Breast epithelium (tissue), 4 donors: ENCODE measurements at regions not wholly inside any gene's neighbourhood (a gene's known extent, or its start where the extent isn't known, plus 50 kb on each side); places are given as distances from the start of the nearest gene placed in this dataset.
"Not testable (repeated sequence)": the region's sequence is repeated elsewhere in the genome, so short reads cannot be mapped to it uniquely, and the experiment has no call there.

Source experiments
- DNase-seq, 2 donors: peaks; one replicate each; pipeline ENCODE4 v3.0.0-alpha.2; 2019; ENCODE audit warnings: low spot score in 2 of 2
- H3K27ac ChIP-seq, 2 donors: fragments of 200-600 bp; sonication (generic) in 1 of 2; one replicate each; pipeline ENCODE4 v1.5.1; 2016 to 2019; ENCODE audit warnings: mild to moderate bottlenecking in 1 of 2
- H3K27me3 ChIP-seq, 2 donors: fragments of 200-600 bp; sonication (generic) in 1 of 2; one replicate each; pipeline versions ENCODE4 v1.5.1 to v1.6.0; 2017 to 2019; ENCODE audit warnings: control low read depth in 1 of 2, mild to moderate bottlenecking in 1 of 2
- H3K36me3 ChIP-seq: fragments of 200-600 bp; one replicate; pipeline ENCODE4 v1.5.1; 2019
- H3K4me1 ChIP-seq, 2 donors: fragments of 200-600 bp; sonication (generic); one replicate each; pipeline ENCODE4 v1.5.1; 2016 to 2019; ENCODE audit warnings: control low read depth in 1 of 2
- H3K4me3 ChIP-seq, 3 donors: fragments of 200-600 bp; sonication (generic); 1 replicate in 2 of 3; 2 replicates in 1 of 3; pipeline ENCODE4 v1.5.1; 2016 to 2019; ENCODE audit warnings: mild to moderate bottlenecking in 3 of 3, moderate library complexity in 2 of 3
- H3K9me3 ChIP-seq, 2 donors: fragments of 200-600 bp; sonication (generic) in 1 of 2; one replicate each; pipeline ENCODE4 v1.5.1; 2016 to 2019; ENCODE audit warnings: control low read depth in 1 of 2
- POLR2A ChIP-seq: fragments of 450-650 bp; IDR thresholded peaks from one replicate; pipeline ENCODE4 v1.6.1; 2016; ENCODE audit warnings: antibody characterized with exemption, mild to moderate bottlenecking, moderate library complexity
- POLR2AphosphoS5 ChIP-seq, 3 donors: sonication (generic); formaldehyde crosslinking; IDR thresholded peaks; one replicate each; pipeline ENCODE4 v1.6.1; 2017; ENCODE audit warnings: antibody characterized with exemption in 3 of 3
- intact Hi-C: fragments of 100-400 bp; cut with DNase I; formaldehyde crosslinking; loops from one replicate; pipeline ENCODE4 v1.15.1; 2023; ENCODE audit warnings: low total_unique reads
- TF ChIP-seq, protein P1 (sequence below), 3 donors: fragments of 450-650 bp; IDR thresholded peaks; one replicate each; pipeline ENCODE4 v1.5.1; 2016 to 2017; ENCODE audit warnings: antibody characterized with exemption in 3 of 3, mild to moderate bottlenecking in 3 of 3, moderate library complexity in 3 of 3

DNA sequence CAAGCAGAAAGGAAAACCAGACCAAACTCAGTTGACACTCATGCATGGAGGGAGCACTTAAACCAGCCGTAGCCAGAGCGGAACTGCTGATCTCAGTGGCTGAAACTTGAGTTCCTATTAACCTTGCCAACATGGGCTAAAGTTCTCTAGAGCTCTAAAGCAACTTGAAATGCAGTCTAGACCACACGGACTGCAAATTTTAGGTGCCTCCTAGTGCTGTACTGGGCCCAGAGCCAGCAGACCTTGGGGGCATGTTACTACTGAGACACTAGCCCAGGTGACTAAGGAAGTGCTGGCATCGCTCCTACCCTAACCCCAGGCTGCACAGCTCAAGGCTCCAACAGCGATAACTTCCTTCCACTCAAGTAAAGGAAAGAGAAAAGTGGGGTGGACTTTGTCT, 236.5 kb downstream of the AKAIN1 start:
- intact Hi-C loops: loop anchor here (5.0 kb wide), 1 partner anchor 1227 kb away; no protein-coding TSS in a partner anchor
- TF ChIP-seq, protein P1, sequence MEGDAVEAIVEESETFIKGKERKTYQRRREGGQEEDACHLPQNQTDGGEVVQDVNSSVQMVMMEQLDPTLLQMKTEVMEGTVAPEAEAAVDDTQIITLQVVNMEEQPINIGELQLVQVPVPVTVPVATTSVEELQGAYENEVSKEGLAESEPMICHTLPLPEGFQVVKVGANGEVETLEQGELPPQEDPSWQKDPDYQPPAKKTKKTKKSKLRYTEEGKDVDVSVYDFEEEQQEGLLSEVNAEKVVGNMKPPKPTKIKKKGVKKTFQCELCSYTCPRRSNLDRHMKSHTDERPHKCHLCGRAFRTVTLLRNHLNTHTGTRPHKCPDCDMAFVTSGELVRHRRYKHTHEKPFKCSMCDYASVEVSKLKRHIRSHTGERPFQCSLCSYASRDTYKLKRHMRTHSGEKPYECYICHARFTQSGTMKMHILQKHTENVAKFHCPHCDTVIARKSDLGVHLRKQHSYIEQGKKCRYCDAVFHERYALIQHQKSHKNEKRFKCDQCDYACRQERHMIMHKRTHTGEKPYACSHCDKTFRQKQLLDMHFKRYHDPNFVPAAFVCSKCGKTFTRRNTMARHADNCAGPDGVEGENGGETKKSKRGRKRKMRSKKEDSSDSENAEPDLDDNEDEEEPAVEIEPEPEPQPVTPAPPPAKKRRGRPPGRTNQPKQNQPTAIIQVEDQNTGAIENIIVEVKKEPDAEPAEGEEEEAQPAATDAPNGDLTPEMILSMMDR (IDR thresholded peaks at IDR 0.05): no peak
- TF ChIP-seq POLR2A (no peak), POLR2AphosphoS5 (IDR thresholded peaks at IDR 0.05) (no peak)
- Histone ChIP-seq H3K27me3 (no peaks in the 10 kb centered on the region), H3K36me3 (no peaks in the 10 kb centered on the region), H3K9me3 (no peaks in the 10 kb centered on the region), H3K27ac (no peak overlapping the region), H3K4me3 (no peak overlapping the region), H3K4me1 (no peaks in the 10 kb centered on the region)
- no peak for DNase-seq

DNA sequence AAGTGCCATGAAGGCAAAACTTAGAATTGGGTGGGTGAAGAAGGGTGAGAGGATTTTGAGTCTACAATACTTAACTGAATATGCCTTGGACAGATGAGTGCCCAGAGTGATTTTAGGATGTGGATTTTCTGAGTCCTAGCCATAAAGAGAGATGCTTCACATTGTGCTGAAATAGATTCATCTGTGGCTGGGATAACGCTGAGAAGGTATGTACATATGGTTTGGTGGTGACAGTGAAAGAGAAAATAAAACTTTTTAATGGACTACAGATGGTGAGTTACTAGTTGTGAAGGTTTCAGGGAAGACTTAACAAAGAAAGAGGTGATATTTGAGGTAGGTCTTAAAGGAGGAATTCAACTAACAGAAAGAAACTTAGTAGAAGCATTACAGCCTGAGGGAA, 265.8 kb downstream of the AKAIN1 start:
- Histone ChIP-seq H3K9me3 (peaks cover 6 to 12% of the 10 kb centered on the region in 2 donors), H3K36me3 (no peaks in the 10 kb centered on the region), H3K4me3 (no peak overlapping the region), H3K27ac (no peak overlapping the region), H3K27me3 (no peaks in the 10 kb centered on the region), H3K4me1 (no peaks in the 10 kb centered on the region)
- TF ChIP-seq POLR2AphosphoS5 (IDR thresholded peaks at IDR 0.05) (no peak), POLR2A (no peak)
- TF ChIP-seq, protein P1 (IDR thresholded peaks at IDR 0.05): no peak
- no peak for DNase-seq
- intact Hi-C loops: no loop called here

DNA sequence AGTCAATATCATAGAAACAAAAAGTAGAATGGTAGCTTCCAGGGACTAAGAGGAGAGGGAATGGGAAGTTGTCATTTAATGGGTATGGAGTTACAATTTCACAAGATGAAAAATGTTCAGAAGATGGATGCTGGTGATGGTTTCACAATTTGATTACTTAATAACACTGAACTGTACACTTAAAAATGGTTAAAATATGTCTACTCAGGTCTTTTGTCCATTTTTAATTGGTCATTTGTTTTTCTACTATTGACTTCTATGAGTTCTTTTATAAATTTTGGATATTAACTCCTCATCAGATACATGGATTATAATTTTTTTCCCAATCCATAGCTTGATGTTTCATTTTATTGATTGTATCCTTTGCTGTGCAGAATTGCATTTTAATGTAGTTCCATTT, 275.5 kb downstream of the AKAIN1 start:
- intact Hi-C loops: no loop called here
- no peak for DNase-seq
- H3K4me3 ChIP-seq: no peak overlapping the region
- H3K4me1 ChIP-seq: no peaks in the 10 kb centered on the region
- no peak overlapping the region for H3K27ac ChIP-seq
- no peak for TF ChIP-seq POLR2AphosphoS5 (IDR thresholded peaks at IDR 0.05)
- TF ChIP-seq, protein P1 (IDR thresholded peaks at IDR 0.05): no peak
- TF ChIP-seq POLR2A: no peak
- H3K27me3 ChIP-seq: no peaks in the 10 kb centered on the region
- peaks cover 0 to 6% of the 10 kb centered on the region in 2 donors for H3K9me3 ChIP-seq
- no peaks in the 10 kb centered on the region for H3K36me3 ChIP-seq

DNA sequence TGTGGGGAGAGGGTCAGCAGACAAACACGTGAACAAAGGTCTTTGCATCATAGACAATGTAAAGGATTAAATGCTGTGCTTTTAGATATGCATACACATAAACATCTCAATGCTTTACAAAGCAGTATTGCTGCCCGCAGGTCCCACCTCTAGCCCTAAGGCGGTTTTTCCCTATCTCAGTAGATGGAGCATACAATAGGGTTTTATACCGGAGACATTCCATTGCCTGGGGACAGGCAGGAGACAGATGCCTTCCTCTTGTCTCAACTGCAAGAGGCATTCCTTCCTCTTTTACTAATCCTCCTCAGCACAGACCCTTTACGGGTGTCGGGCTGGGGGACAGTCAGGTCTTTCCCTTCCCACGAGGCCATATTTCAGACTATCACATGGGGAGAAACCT, 279.5 kb downstream of the AKAIN1 start:
- H3K9me3 ChIP-seq, H3K4me3 ChIP-seq, H3K4me1 ChIP-seq, H3K27me3 ChIP-seq, intact Hi-C loops, DNase-seq, H3K36me3 ChIP-seq, H3K27ac ChIP-seq: not testable (repeated sequence)

DNA sequence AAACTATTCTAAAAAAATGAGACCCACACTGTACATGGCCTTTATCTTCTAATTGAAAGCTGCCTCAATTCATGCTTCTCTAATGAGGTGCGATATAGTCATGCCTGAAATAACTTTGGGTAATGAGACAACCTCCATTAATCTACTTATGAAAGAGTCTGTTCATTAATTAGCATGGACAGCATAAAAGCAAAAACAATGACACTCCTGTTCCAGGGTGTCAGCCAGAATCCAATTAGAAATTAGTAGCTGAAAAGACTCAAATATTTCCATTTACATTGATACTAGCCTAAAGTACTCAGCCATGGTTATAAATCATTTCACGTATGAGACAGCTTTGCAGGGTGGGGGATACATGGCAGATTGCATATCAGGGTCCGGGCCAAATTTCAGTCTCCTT, 288.7 kb downstream of the AKAIN1 start:
- TF ChIP-seq, protein P1 (IDR thresholded peaks at IDR 0.05): no peak
- TF ChIP-seq POLR2AphosphoS5 (IDR thresholded peaks at IDR 0.05): no peak
- TF ChIP-seq POLR2A: no peak
- H3K27ac ChIP-seq: no peak overlapping the region
- H3K4me3 ChIP-seq: no peak overlapping the region
- DNase-seq: no peak
- H3K36me3 ChIP-seq: no peaks in the 10 kb centered on the region
- intact Hi-C loops: no loop called here
- no peaks in the 10 kb centered on the region for H3K9me3 ChIP-seq
- H3K4me1 ChIP-seq: no peaks in the 10 kb centered on the region
- no peaks in the 10 kb centered on the region for H3K27me3 ChIP-seq

DNA sequence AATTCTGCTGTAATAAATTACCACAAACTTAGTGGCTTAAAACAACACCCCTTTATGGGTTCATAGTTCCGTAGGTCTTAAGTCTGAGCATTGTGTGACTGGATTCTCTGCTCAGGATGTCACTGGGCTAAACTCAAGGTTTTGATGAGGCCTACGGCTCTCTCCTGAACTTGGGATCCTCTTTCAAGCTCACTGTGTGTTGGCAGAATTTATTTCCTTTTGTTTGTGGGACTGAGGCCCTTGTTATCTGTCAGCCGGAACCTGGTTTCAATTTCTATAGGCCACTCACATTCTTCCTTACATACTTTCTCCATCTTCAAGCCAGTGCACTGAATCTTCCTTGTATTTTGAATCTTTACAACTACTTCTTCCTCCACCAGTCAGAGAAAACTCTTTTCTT, 290.2 kb downstream of the AKAIN1 start:
- no peak overlapping the region for H3K4me3 ChIP-seq
- TF ChIP-seq POLR2AphosphoS5 (IDR thresholded peaks at IDR 0.05) (no peak), POLR2A (no peak)
- TF ChIP-seq, protein P1 (IDR thresholded peaks at IDR 0.05): no peak
- H3K27me3 ChIP-seq: no peaks in the 10 kb centered on the region
- H3K9me3 ChIP-seq: no peaks in the 10 kb centered on the region
- no peak for DNase-seq
- no peak overlapping the region for H3K27ac ChIP-seq
- no peaks in the 10 kb centered on the region for H3K4me1 ChIP-seq
- intact Hi-C loops: no loop called here
- no peaks in the 10 kb centered on the region for H3K36me3 ChIP-seq
